ENCODE measurements at regions not wholly inside any gene's neighbourhood (a gene's known extent, or its start where the extent isn't known, plus 50 kb on each side); places are given as distances from the start of the nearest gene placed in this dataset.
A peak's percentile ranks its signal among the peaks of the same experiment; 100 is the strongest.

DNA sequence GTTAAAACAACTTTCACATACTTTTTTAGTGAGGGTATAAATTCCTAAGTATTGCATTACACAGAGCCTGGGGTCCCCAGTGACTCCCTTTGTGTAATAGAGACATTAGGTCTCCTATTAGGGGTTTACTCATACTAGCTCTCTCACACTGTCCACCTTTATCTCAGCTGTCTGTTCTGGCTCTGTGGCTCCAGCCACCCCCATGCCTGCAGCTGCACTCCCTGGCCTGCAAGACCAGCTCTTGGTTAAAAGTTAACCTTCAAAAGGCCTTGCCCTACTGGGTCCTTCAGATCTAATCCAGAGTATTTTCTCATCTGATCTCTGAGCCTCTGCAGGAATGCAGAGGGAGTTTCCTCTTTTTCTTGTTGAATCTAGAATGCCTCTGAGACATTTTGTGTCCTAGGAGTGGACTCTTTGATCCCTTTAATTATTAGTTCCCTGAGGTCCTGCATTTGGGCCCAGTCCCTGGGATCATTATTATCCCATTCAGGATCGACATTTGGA is 280.9 kb downstream of the PYDC2 start:
- peak; percentile 92 for DNase-seq (ENCODE audit: low spot score)

DNA sequence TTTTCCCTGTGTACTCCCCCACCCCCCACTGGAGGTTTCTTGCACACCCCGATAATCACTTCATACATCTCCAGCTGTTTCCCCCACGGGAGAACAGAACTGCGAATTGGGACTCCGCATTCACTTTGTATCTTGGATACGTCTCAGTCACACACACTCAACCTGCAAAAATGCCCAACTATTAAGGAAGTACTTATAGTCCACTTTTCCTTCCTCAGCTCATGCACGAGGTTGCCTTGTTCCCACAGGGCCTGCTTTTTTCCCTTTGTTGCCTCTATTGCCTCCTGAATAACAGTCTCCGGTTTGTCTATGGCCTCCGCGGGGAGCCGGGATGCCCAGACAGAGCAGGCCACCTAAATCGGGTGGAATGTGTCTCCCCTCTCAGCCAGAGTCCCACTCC is 282.3 kb downstream of the PYDC2 start:
- DNase-seq (ENCODE audit: low spot score) = no peak

DNA sequence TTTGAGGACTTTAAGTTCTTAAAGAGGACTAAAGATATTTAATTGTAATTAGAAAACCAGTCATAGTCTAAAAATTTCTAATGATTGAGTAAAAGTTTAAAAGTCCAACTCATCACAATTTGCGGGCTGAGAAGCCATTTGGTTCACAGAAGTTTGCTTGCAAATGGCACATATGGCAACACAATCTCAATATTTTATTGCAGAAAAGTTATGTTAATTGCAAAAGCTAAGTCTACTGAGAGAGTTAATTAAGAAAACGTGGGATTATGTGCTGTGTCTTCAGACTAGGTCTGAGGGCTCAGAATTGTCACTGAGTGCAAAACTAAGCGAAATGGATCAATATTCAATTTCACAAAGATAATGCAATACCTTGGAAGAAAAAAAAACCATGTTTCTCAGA is 289.7 kb downstream of the PYDC2 start:
- no peak for DNase-seq (ENCODE audit: low spot score)

DNA sequence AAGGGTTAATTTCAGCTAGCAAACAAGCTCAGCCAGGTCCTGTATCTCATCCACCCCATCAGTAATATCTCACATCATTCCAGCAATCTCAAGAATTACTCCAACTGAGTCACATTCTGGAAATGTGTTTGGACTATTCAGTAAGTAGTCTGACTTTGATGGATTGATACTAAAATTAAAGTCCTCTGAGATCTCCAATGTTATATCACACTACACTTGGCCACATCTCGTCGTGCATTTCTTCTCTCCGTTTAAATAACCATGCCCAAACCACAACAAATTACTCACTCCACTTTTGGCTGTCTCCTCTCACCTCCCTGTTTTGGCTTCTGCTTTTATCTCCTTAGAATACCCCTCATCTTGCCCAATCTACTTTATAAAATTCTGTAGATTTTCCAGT is 292.2 kb downstream of the PYDC2 start:
- DNase-seq (ENCODE audit: low spot score) = no peak

DNA sequence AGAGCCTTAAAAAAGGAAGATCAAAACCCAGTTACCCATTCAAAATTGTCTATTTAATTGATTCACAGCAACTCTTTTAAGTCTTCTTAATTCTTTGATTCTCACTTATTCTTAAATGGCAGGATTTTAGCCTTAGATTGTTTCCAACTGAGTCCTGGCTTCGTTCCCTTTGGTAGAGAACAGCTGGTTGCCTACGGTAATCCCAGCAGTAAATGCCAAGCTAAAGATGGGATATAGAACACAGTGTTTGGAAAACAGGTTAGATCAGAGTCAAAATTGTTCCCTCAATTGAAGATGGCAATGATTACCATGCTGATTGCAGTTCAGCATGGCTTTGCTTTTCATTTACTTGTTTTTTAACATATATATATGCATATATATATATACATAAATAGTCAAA is 300.9 kb downstream of the PYDC2 start:
- no peak for DNase-seq (ENCODE audit: low spot score)

DNA sequence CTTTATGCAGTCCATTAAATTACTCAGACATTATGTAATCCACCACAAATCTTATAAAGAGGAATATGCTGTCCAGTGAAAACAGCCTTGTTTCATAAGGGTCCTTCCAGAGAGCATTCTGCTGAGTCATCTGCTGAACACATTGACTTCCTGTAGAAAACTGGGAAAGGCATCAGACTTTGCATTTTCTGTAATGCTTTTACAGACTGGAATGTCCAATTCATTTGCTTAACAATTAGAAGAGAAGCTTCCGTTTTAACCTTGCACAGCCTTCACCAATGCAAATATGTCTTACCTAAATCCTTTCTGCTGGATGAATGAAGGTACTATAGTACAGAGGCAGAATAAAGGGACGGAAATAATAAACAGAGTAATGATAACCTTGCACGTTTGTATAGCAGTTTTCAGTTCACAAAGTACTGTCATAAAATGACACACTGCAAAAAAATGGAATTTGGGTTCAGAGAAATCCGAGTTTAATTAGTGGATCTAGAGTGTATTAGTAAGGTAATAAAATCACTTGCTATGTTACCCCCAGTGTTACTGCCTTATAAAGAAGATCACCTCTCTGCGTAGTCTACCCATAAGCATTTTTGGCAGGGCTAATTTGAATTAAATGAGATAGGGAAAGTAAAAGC is 301.5 kb downstream of the PYDC2 start:
- DNase-seq (ENCODE audit: low spot score) = peak; percentile 68

DNA sequence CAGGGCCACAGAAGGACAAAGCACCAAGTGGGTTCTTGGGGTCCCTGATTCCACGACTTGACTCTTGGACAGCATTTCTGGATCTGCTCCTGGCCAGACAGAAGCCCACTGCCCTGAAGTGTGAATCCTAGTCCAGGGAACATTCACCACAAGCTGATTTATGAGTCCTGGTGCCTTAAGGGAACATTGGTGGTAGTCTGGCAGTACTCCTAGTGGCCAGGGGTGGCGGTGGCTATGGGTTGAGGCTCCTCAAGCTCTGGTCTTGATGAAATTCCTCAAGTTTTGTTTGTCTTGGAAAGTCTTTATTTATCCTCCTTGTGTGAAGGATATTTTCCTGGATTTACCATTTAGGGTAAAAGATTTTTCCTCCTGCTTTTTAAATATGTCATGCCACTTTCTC is 307.5 kb downstream of the PYDC2 start:
- no peak for DNase-seq (ENCODE audit: low spot score)

DNA sequence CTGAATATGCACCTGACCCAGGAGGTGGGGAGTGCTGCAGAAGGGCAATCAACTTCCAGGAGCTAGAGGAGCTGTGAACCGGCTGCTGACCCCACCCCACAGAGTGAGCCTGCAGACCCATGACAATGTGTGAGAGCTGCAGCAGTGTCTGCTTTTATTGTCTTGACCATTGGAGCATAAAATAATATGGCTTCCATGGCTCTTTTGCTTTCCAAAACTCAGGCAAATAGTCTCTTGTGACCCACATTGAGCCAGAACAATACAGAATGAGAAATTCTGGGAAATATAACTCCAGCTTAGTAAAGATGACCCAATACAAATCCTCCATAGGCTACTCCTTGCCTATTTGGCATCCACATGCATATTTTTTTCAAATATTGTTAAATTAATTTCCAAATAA is 309.6 kb downstream of the PYDC2 start:
- no peak for DNase-seq (ENCODE audit: low spot score)

DNA sequence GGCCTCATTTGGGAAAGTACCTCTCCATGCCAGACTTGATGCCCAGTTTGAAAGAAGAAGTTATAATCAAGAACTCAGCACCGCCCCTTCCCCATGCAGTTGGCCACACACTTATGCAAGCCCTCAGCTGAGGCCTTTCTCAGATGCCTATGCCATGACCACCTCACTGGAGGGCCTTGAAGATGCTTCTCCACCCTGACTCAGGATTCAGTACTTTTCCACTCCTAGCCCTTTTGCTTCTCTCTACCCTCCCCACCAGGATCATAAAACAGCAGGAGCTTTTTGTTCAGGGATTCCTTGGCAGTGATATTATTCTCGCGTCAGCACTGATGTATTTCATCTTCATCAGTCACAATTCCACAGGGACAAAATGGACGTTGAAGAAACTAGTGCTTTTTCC is 313.5 kb downstream of the PYDC2 start:
- peak; percentile 92 for DNase-seq (ENCODE audit: low spot score)

DNA sequence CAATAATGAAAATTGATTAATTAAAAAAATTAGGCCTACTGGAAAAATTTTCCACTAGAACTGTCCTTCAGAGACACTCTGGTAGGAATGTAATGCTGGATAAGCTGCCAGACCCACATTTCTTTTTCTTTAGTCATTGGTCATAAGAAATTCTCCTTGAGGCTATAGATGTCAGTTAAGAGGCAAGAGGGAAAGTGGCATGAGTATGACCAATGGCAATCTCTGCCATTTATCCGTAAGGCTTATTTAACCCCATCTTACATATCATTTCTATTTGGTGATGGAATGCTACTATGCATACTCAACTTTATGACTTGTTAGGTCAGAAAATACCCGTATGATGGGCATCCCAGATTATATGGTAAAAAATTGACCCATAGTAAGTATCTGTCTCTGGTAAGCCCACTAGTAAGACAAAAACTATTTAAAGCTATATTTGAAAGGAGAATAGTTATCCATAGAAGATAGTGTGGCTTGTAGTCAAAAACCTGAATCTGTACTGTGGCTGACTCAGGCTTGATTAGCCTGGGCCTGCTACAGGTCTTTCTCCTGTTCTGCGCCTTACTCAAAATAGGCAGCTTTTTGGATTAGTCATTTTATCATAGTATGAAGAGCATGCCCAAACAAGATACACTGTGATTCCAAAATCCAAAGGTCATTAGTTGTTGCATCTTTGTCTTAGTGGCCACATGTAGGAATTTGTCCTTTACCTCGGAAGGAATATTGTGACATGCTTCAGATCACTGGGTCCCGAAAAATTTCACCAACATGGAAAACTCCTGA is 314.7 kb downstream of the PYDC2 start:
- peak; percentile 56 for DNase-seq (ENCODE audit: low spot score)

DNA sequence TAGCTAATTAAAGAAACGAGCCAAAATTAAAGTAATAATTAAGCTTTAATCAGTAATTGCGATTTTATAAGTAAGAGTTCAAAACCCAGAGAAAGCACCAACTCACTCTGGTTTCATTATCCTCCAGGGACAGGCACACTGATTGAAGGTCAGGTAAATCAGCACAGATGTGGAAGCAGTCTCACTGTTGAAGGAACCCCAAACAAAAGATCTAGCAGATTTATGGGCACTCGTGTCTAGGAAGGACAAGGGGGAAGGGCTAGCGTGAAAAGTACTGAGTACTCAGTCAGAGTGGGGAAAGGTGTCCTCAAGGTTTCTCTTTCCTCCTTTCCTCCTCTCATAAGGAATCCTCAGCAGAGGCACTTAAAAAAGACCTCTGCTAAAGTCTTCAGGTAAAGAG is 320.1 kb downstream of the PYDC2 start:
- DNase-seq (ENCODE audit: low spot score) = no peak

DNA sequence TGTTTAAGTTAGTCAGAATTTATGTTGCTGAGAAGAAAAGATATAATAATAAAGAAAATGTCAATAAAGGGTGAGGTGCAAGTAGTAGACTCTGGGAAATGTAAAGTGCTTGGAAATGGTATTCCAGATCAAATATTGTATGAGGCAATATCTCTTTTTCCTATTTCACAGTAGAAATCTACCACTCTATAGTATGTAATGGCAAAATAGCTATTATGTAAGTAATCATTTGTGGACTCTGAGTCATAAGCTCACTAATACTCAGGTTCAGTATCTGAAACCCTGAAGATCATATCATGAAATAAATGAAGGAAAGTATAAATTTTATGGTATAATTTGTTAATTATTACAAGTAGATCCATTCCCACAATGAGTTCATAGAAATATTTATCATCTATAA is 322.1 kb downstream of the PYDC2 start:
- no peak for DNase-seq (ENCODE audit: low spot score)

DNA sequence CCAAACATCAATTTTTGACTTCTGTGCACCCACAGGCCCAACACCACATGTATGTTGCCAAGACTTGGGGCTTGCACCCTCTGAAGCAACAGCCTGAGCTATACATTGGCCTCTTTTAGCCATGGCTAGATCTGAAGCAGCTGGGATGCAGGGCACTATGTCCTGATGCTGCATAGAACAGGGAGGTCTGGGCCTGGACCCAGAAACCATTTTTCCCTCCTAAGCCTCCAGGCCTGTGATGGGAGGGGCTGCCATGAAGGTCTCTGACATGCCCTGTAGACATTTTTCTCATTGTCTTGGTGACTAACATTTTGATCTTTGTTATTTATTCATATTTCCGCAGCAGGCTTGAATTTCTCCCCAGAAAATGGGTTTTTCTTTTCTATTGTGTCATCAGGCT is 330.0 kb downstream of the PYDC2 start:
- DNase-seq (ENCODE audit: low spot score) = no peak

DNA sequence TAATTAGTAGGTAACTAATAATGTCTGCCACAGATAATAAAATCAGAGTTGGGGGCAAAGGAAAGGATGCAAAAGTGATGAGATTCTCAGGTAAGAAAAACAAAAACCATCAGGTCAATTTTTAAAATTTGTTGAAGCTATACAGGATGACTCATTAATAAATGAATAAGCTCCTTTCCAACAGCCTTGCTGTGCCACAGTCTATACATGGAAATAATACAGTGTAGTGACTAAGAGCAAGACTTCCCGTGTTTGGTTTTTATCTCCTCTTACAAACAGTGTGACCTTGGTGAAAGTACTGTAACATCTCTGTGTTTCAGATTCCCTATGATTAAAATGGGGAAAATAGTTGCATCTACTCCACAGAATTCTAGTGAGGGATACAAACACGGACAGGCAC is 331.6 kb downstream of the PYDC2 start:
- peak; percentile 26 for DNase-seq (ENCODE audit: low spot score)

DNA sequence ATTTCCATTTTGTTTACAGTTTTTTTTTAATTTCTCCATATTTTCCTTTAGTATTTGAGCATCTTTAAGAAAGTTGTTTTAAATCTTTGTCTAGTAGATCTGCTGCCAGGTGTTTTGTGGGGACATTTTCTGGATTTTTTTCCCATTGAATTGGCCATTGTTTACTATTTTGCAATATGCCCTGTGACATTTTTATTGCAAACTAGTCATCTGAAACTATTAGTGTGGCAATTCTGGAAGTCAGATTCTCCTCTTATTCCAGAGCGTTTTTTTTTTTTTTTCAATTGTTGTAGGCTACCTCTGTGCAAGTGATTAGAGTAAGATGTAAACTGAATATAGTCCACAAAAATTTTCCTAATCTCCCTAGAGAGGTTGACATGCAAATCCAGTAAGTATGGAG is 334.2 kb downstream of the PYDC2 start:
- DNase-seq (ENCODE audit: low spot score) = no peak

DNA sequence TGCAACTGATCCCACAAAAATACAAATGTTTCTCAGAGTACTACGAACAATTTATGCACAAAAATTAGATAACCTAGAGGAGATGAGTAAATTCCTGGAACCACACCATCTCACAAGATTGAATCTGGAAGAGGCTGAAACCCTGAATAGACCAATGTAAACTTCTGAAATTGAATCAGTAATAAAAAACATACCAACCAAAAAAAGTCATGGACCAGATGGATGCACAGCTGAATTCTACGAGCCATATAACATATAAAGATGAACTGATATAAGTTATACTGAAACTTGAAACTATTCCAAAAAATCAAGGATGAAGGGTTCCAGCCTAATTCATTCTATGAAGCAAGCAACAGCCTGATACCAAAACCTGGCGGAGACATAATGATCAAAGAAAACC is 336.3 kb downstream of the PYDC2 start:
- no peak for DNase-seq (ENCODE audit: low spot score)

DNA sequence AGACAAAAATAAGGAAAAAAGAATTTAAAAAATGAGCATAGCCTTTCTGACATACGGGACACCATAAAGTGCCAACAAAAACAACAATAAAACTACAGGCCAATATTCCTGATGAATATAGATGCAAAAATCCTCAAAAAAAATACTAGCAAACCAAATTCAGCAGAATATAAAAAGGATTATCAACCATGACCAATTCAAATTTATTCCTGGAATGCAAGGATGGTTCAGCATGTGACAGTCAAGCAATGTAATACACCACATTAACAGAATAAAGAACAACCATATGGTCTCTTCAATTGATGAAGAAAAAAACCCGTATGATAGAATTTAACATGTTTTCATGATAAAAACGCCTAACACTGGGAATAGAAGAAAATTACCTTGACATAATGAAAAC is 341.7 kb downstream of the PYDC2 start:
- no peak for DNase-seq (ENCODE audit: low spot score)

DNA sequence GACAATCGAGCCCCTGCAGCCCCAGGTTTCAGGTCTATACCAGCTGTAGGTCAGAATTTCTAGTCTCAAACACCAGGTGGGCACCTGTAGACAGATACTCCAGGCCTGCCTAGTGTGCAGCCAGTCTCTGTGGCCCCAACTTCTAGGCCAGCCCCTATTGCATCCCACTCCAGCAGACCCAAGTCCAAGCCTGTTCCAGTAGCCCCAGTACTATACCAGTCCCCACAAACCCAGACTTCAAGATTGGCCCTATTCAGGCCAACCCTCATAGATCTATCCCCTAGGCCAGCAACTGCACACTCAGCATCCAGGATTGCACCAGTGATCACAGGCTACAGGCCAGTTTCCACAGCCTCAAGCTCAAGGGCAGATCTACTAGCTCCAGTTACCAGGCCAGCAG is 344.0 kb downstream of the PYDC2 start:
- DNase-seq (ENCODE audit: low spot score) = no peak

DNA sequence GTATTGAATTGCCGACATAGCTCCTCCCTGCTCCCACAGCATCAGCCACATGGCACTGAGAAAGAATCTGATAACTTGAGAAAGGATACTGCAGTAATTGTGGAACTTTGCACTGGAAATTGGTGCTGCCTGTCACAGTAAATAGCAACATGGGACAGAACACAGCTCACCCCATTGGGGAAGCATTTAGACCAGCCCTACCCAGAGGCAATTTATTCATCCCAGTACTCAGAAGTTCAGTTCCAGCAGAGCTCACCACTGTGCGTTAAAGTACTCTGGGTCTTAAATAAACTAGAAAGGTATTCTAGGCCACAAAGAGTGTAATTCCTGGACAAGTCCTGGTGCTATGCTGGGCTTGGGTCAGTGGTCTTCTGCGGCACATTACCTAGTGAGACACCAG is 347.1 kb downstream of the PYDC2 start:
- DNase-seq (ENCODE audit: low spot score) = no peak

DNA sequence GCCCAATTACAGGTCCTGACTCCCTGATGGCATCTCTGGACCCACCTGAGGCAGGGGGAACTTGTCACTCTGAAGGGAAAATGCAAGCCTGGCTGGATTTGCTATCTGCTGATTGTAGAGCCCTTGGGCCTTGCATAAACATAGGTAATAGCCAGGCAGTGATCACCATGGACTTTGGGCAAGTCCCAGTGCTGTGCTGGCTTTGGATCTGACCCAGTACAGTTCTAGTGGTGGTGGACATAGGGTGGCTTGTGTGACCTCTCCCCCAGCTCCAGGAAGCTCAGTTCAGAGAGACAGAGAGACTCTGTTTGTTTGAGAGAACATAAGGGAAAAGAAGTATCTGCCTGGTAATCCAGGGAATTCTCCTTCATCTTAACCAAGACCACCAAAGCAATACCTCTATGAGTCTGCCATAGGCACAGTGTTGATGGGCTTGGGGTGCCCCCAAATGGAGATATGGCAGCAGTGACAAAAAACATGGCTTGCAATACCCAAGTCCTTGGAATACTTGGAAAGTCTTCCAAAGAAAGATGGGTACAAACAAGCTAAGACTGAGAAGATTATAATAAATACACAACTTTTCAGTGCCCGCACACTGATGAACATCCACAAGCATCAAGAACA is 348.5 kb downstream of the PYDC2 start:
- peak; percentile 5 for DNase-seq (ENCODE audit: low spot score)

DNA sequence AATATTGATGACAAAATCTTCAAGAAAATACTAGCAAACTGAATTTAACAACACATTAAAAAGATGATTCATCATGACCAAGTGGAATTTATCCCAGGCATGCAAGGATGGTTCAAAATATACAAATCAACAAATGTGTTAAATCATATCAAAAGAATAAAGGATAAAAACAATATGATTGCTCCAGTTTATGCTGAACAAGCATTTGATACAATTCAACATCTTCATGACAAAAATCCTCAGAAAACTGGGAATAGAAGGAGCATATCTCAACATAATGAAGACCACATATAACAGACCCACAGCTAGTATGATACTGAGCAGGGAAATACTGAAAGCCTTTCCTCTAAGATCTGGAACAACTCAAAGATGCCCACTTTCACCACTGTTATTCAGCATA is 352.3 kb downstream of the PYDC2 start:
- no peak for DNase-seq (ENCODE audit: low spot score)

DNA sequence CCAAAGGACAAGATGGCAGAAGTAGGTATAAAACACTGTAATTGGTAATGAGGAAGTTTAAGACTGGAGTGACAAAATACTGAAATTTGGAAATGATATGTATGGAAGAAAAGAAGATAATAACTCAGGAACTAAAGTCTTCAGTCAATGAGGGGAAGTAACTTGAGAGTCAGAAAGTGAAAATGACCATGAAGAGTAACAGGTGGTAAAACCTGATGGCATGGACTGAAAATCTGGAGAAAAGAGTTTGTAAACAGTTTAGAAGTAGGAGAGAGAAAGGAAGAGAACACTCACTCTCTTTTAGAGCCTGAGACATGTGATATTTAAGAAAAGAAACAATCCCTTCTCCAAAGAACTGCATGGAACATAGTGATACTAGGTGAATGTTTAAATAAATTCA is 387.9 kb downstream of the PYDC2 start:
- no peak for DNase-seq (ENCODE audit: low spot score)

DNA sequence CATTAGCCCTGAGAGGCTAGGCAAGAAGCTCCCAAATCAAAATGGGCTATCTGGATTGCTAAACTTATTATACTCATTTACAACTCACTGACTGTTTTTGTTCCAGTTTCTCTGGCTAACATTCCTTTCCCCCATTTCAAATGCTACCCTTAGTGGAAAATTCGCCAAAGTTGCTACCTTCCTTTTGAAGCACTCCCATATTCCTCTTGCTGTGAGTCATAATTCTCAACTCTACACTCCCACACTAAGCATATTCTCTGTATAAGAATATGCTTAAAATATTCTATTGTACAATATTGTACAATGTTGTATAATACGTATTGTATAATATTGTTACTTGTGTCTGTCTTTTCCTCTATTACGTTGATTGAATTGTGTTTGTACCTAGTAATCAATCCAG is 398.6 kb downstream of the PYDC2 start:
- DNase-seq (ENCODE audit: low spot score) = no peak

Data from kidney tubule cell (primary cell).